Neural crest cell (in vitro differentiated cells): ENCODE measurements at regions not wholly inside any gene's neighbourhood (a gene's known extent, or its start where the extent isn't known, plus 50 kb on each side); places are given as distances from the start of the nearest gene placed in this dataset.

Source experiments
- DNase-seq: peaks from one replicate; pipeline ENCODE4 v3.0.0; 2021; ENCODE audit warnings: low read depth, mixed read lengths, low spot score
- H3K27ac Mint-ChIP-seq: one replicate; pipeline ENCODE4 v1.8.0; 2021; ENCODE audit warnings: mild to moderate bottlenecking, mixed read lengths; ENCODE audit not compliant: unreplicated experiment
- H3K27me3 Mint-ChIP-seq: 2 replicates; pipeline ENCODE4 v1.8.0; 2021; ENCODE audit warnings: low read depth, mild to moderate bottlenecking, mixed read lengths
- H3K36me3 Mint-ChIP-seq: 2 replicates; pipeline ENCODE4 v1.8.0; 2021; ENCODE audit warnings: low read depth, mild to moderate bottlenecking, mixed read lengths
- H3K4me1 Mint-ChIP-seq: 2 replicates; pipeline ENCODE4 v1.8.0; 2021; ENCODE audit warnings: mixed read lengths
- H3K4me3 Mint-ChIP-seq: one replicate; pipeline ENCODE4 v1.8.0; 2021; ENCODE audit warnings: mild to moderate bottlenecking, mixed read lengths
- H3K9me3 Mint-ChIP-seq: 2 replicates; pipeline ENCODE4 v1.8.0; 2021; ENCODE audit warnings: mixed read lengths
- CTCF ChIP-seq: fragments of 200-600 bp; sonication (generic); conservative IDR thresholded peaks from 2 replicates; pipeline ENCODE4 v1.5.0; 2021; ENCODE audit warnings: antibody characterized with exemption, mild to moderate bottlenecking

GRCh38 chr1:101299141-101299540 is 62.3 kb downstream of the S1PR1 start:
- peaks cover 8% of the 10 kb centered on the region for H3K4me1 Mint-ChIP-seq
- H3K27me3 Mint-ChIP-seq = no peaks in the 10 kb centered on the region
- no peak overlapping the region for H3K4me3 Mint-ChIP-seq
- H3K27ac Mint-ChIP-seq = no peak overlapping the region
- H3K9me3 Mint-ChIP-seq = no peaks in the 10 kb centered on the region
- H3K36me3 Mint-ChIP-seq = no peaks in the 10 kb centered on the region
- TF ChIP-seq CTCF = no peak
- DNase-seq = no peak

- Mint-ChIP-seq H3K4me3 (no peak overlapping the region), H3K9me3 (no peaks in the 10 kb centered on the region), H3K27ac (no peak overlapping the region), H3K27me3 (no peaks in the 10 kb centered on the region), H3K36me3 (no peaks in the 10 kb centered on the region), H3K4me1 (peaks cover 8% of the 10 kb centered on the region)
- no peak for TF ChIP-seq CTCF
- no peak for DNase-seq
Measured at GRCh38 chr1:101299710-101300109, 62.9 kb downstream of the S1PR1 start.

GRCh38 chr1:101300916-101301315 is 64.1 kb downstream of the S1PR1 start:
- H3K27me3 Mint-ChIP-seq = no peaks in the 10 kb centered on the region
- no peaks in the 10 kb centered on the region for H3K36me3 Mint-ChIP-seq
- H3K4me1 Mint-ChIP-seq = peaks cover 8% of the 10 kb centered on the region
- no peak for TF ChIP-seq CTCF
- no peaks in the 10 kb centered on the region for H3K9me3 Mint-ChIP-seq
- H3K4me3 Mint-ChIP-seq = no peak overlapping the region
- no peak overlapping the region for H3K27ac Mint-ChIP-seq
- no peak for DNase-seq

- no peak overlapping the region for H3K4me3 Mint-ChIP-seq
- no peak overlapping the region for H3K27ac Mint-ChIP-seq
- TF ChIP-seq CTCF = no peak
- no peaks in the 10 kb centered on the region for H3K27me3 Mint-ChIP-seq
- H3K9me3 Mint-ChIP-seq = no peaks in the 10 kb centered on the region
- peaks cover 8% of the 10 kb centered on the region for H3K4me1 Mint-ChIP-seq
- no peak for DNase-seq
- no peaks in the 10 kb centered on the region for H3K36me3 Mint-ChIP-seq
Measured at GRCh38 chr1:101301446-101302057, 64.7 kb downstream of the S1PR1 start.

GRCh38 chr1:101302831-101303511 is 66.2 kb downstream of the S1PR1 start:
- Mint-ChIP-seq H3K4me3 (no peak overlapping the region), H3K27me3 (peaks cover 7% of the 10 kb centered on the region), H3K27ac (no peak overlapping the region), H3K36me3 (no peaks in the 10 kb centered on the region), H3K9me3 (no peaks in the 10 kb centered on the region), H3K4me1 (peaks cover 13% of the 10 kb centered on the region)
- no peak for DNase-seq
- no peak for TF ChIP-seq CTCF
